ENCODE measurements at regions not wholly inside any gene's neighbourhood (a gene's known extent, or its start where the extent isn't known, plus 50 kb on each side); places are given as distances from the start of the nearest gene placed in this dataset.

DNA sequence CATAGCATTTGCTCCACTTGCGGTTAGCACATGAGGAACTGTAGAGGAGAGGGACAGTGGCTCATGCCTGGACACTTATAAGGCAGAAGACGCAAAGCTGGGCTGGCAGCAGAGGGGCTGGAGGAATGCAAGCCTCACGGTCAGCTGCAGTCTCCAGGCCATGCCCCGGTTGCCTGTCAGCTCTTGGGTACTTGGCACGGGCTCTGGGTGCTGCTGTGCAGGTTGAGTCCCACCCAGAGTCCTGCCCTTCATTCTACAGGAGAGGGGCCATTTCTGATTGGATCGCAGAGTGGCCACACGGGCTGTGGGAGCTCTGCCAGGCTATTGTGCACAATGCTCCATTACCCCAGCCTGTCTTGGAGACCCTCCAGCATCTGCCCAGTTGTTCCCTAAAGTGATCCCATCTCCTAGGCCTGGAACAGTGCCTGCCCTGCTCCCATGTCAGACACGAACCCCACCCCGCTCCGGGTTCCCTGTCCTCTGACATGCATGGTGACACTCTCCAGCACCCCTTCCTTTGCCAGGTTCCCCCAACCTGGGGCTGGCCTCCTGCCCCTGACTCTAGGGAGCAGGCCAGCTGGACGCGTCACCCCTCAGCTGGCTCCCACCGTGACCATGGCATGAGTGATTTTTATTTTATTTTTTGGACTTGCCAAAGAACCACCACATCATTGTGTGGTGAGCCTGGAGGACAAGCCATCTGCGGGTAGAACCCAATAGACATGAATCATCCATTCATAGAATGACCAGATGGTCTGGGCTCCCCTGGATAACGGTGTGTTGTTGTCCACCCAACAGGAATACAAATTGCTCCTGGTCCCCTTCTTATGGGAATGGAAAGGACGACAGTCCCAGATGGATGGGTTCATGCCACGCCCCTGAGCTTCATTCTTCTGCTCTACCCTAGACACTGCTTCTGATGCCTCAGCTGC lies 51.0 kb upstream of the KLF13 start:
- no peak overlapping the region for H3K4me3 ChIP-seq
- no TSS peak for BruUV-seq (replicated peaks)

More for the DNA sequence above, 51.0 kb upstream of the KLF13 start:
- ChIA-PET RAD21 (ENCODE audit: unreplicated experiment) (no interaction called here), SMC1A (ENCODE audit: uncharacterized antibody, unreplicated experiment) (interaction anchor here (0.7 kb wide), 1 partner anchor 11 kb away, joined by 3 read pairs; no protein-coding TSS in a partner anchor), CTCF (no interaction called here), POLR2A (interaction anchor here (1.2 kb wide), 1 partner anchor 9 kb away, joined by 4 read pairs; no protein-coding TSS in a partner anchor)
- no peak overlapping the region for H3K27ac ChIP-seq (ENCODE audit: control insufficient read depth, insufficient read depth)
- WGBS (ENCODE audit: insufficient coverage, insufficient replicate concordance, low lambda C conversion rate, missing lambda C conversion rate), result 67% methylated on average over 17 of the region's 17 CpGs
- ATAC-seq (no peak), DNase-seq (ENCODE audit: low read depth, low spot score) (no peak), FAIRE-seq (no peak)
- no peaks in the 10 kb centered on the region for H3K27me3 ChIP-seq (replicated peaks in 1 of 2; ENCODE audit: control insufficient read depth in 2 of 2, insufficient read depth in 2 of 2, low read length in 1 of 2)
- in situ Hi-C loops (cut with MboI) (no loop called here), intact Hi-C loops (cut with micrococcal nuclease; ENCODE audit: unreplicated experiment) (no loop called here)
- no peaks in the 10 kb centered on the region for H4K20me1 ChIP-seq (ENCODE audit: control insufficient read depth, insufficient read depth)
- H2AFZ ChIP-seq (ENCODE audit: control insufficient read depth, low read depth, low read length), result no peak overlapping the region
- no peak overlapping the region for H3K4me2 ChIP-seq (ENCODE audit: control insufficient read depth, insufficient read depth)
- TF ChIP-seq, protein P1, sequence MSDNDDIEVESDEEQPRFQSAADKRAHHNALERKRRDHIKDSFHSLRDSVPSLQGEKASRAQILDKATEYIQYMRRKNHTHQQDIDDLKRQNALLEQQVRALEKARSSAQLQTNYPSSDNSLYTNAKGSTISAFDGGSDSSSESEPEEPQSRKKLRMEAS (IDR thresholded peaks at IDR 0.05; ENCODE audit: low read depth, low read length), result no peak
- TF ChIP-seq MTA3 (IDR thresholded peaks at IDR 0.05; ENCODE audit: borderline replicate concordance, low read length), result no peak
- no peak for TF ChIP-seq HDAC2 (IDR thresholded peaks at IDR 0.05)
- TF ChIP-seq TCF3 (IDR thresholded peaks at IDR 0.05; ENCODE audit: borderline replicate concordance, insufficient read depth, low read depth, low read length), result no peak
- no peak for TF ChIP-seq FOXM1 (IDR thresholded peaks at IDR 0.05; ENCODE audit: low read depth, low read length)
- TF ChIP-seq ZSCAN29 (IDR thresholded peaks at IDR 0.05), result no peak
- TF ChIP-seq, protein P2, sequence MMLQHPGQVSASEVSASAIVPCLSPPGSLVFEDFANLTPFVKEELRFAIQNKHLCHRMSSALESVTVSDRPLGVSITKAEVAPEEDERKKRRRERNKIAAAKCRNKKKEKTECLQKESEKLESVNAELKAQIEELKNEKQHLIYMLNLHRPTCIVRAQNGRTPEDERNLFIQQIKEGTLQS (IDR thresholded peaks at IDR 0.05; ENCODE audit: borderline replicate concordance, extremely low read depth, low read depth, low read length), result no peak
- no peak for TF ChIP-seq ESRRA (IDR thresholded peaks at IDR 0.05; ENCODE audit: low read length)
- TF ChIP-seq, protein P3, sequence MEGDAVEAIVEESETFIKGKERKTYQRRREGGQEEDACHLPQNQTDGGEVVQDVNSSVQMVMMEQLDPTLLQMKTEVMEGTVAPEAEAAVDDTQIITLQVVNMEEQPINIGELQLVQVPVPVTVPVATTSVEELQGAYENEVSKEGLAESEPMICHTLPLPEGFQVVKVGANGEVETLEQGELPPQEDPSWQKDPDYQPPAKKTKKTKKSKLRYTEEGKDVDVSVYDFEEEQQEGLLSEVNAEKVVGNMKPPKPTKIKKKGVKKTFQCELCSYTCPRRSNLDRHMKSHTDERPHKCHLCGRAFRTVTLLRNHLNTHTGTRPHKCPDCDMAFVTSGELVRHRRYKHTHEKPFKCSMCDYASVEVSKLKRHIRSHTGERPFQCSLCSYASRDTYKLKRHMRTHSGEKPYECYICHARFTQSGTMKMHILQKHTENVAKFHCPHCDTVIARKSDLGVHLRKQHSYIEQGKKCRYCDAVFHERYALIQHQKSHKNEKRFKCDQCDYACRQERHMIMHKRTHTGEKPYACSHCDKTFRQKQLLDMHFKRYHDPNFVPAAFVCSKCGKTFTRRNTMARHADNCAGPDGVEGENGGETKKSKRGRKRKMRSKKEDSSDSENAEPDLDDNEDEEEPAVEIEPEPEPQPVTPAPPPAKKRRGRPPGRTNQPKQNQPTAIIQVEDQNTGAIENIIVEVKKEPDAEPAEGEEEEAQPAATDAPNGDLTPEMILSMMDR (IDR thresholded peaks at IDR 0.05 in 2 of 3, conservative IDR thresholded peaks at IDR 0.05 in 1 of 3; ENCODE audit: control insufficient read depth in 2 of 3, extremely low read depth in 1 of 3, insufficient read depth in 1 of 3, low read depth in 3 of 3, low read length in 3 of 3), result no peak
- TF ChIP-seq NR2F1 (conservative IDR thresholded peaks at IDR 0.05), result no peak
- TF ChIP-seq, protein P4, sequence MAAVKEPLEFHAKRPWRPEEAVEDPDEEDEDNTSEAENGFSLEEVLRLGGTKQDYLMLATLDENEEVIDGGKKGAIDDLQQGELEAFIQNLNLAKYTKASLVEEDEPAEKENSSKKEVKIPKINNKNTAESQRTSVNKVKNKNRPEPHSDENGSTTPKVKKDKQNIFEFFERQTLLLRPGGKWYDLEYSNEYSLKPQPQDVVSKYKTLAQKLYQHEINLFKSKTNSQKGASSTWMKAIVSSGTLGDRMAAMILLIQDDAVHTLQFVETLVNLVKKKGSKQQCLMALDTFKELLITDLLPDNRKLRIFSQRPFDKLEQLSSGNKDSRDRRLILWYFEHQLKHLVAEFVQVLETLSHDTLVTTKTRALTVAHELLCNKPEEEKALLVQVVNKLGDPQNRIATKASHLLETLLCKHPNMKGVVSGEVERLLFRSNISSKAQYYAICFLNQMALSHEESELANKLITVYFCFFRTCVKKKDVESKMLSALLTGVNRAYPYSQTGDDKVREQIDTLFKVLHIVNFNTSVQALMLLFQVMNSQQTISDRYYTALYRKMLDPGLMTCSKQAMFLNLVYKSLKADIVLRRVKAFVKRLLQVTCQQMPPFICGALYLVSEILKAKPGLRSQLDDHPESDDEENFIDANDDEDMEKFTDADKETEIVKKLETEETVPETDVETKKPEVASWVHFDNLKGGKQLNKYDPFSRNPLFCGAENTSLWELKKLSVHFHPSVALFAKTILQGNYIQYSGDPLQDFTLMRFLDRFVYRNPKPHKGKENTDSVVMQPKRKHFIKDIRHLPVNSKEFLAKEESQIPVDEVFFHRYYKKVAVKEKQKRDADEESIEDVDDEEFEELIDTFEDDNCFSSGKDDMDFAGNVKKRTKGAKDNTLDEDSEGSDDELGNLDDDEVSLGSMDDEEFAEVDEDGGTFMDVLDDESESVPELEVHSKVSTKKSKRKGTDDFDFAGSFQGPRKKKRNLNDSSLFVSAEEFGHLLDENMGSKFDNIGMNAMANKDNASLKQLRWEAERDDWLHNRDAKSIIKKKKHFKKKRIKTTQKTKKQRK (IDR thresholded peaks at IDR 0.05; ENCODE audit: low read depth, low read length), result no peak
- TF ChIP-seq GATAD2B (conservative IDR thresholded peaks at IDR 0.05; ENCODE audit: low read depth), result no peak
- no peak overlapping the region for H3K9ac ChIP-seq (ENCODE audit: control insufficient read depth, insufficient read depth, low read length)
- no peaks in the 10 kb centered on the region for H3K9me3 ChIP-seq (replicated peaks; ENCODE audit: control insufficient read depth, insufficient read depth, low read length)
- H3K36me3 ChIP-seq (ENCODE audit: control insufficient read depth in 2 of 2, insufficient read depth in 2 of 2, low read length in 1 of 2), result no peaks in the 10 kb centered on the region
- peaks cover 7% of the 10 kb centered on the region for H3K4me1 ChIP-seq (ENCODE audit: control insufficient read depth, insufficient read depth, low read length)
- no peaks in the 10 kb centered on the region for H3K79me2 ChIP-seq (ENCODE audit: control insufficient read depth, insufficient read depth, low read length)
